NCI-H82 (cell line): ENCODE measurements at regions not wholly inside any gene's neighbourhood (a gene's known extent, or its start where the extent isn't known, plus 50 kb on each side); places are given as distances from the start of the nearest gene placed in this dataset.
"Not testable (repeated sequence)": the region's sequence is repeated elsewhere in the genome, so short reads cannot be mapped to it uniquely, and the experiment has no call there.

ENCODE experiments used
- DNase-seq: peaks from one replicate; lab custom pipeline; 2025; lab: John Stamatoyannopoulos, UW

GRCh38 chr3:171548917-171549316, 88.7 kb upstream of the TNIK start:
- no peak for DNase-seq

- DNase-seq = no peak
These were observed 83.6 kb upstream of the TNIK start for GRCh38 chr3:171543759-171544300.

GRCh38 chr3:171542976-171543375, 82.8 kb upstream of the TNIK start:
- DNase-seq = no peak

GRCh38 chr3:171541647-171542046, 81.4 kb upstream of the TNIK start:
- no peak for DNase-seq

- DNase-seq = no peak
These were observed 81.0 kb upstream of the TNIK start for GRCh38 chr3:171541181-171541580.

- no peak for DNase-seq
These were observed 75.6 kb upstream of the TNIK start for GRCh38 chr3:171535799-171536198.

GRCh38 chr3:171535133-171535532, 74.9 kb upstream of the TNIK start:
- DNase-seq = no peak

- DNase-seq = no peak
These were observed 73.5 kb upstream of the TNIK start for GRCh38 chr3:171533702-171534101.

- peak; percentile 19 for DNase-seq
These were observed 72.1 kb upstream of the TNIK start for GRCh38 chr3:171532294-171532693.

- DNase-seq = no peak
These were observed 71.5 kb upstream of the TNIK start for GRCh38 chr3:171531716-171532115.

GRCh38 chr3:171528102-171528501, 67.9 kb upstream of the TNIK start:
- DNase-seq = no peak

GRCh38 chr3:171526869-171527268, 66.7 kb upstream of the TNIK start:
- DNase-seq = no peak

- no peak for DNase-seq
These were observed 65.9 kb upstream of the TNIK start for GRCh38 chr3:171526146-171526545.

GRCh38 chr3:171525437-171525836, 65.2 kb upstream of the TNIK start:
- DNase-seq = no peak

GRCh38 chr3:171524921-171525310, 64.7 kb upstream of the TNIK start:
- DNase-seq = no peak

GRCh38 chr3:171522651-171523050, 62.4 kb upstream of the TNIK start:
- no peak for DNase-seq

- DNase-seq = not testable (repeated sequence)
These were observed 59.2 kb upstream of the TNIK start for GRCh38 chr3:171519423-171519822.

GRCh38 chr3:171516765-171517164, 56.6 kb upstream of the TNIK start:
- no peak for DNase-seq

- no peak for DNase-seq
These were observed 54.3 kb upstream of the TNIK start for GRCh38 chr3:171514466-171514865.

- no peak for DNase-seq
These were observed 51.2 kb upstream of the TNIK start for GRCh38 chr3:171511450-171511849.
